Mucosa of descending colon (tissue), 3 donors: ENCODE measurements at regions not wholly inside any gene's neighbourhood (a gene's known extent, or its start where the extent isn't known, plus 50 kb on each side); places are given as distances from the start of the nearest gene placed in this dataset.

ENCODE experiments used
- ATAC-seq: fragments of 200-7000 bp; cut with Tn5 transposase; one replicate; pipeline ENCODE4 v1.9.1; 2020; ENCODE audit warnings: mild to moderate bottlenecking, moderate library complexity
- DNase-seq, 3 donors: peaks; one replicate each; pipeline ENCODE4 v3.0.0-alpha.2; 2020
- H3K36me3 ChIP-seq: fragments of 200-600 bp; one replicate; pipeline ENCODE4 v1.8.0; 2021; ENCODE audit warnings: low read depth, mild to moderate bottlenecking
- H3K4me1 ChIP-seq: fragments of 200-600 bp; one replicate; pipeline ENCODE4 v1.8.0; 2021; ENCODE audit warnings: low read depth, mild to moderate bottlenecking
- H3K4me3 ChIP-seq: fragments of 200-600 bp; one replicate; pipeline ENCODE4 v1.8.0; 2021; ENCODE audit warnings: mild to moderate bottlenecking
- H3K9me3 ChIP-seq: fragments of 200-600 bp; one replicate; pipeline ENCODE4 v1.8.0; 2021; ENCODE audit warnings: mild to moderate bottlenecking
- intact Hi-C, 2 donors: fragments of 100-400 bp; cut with DNase I in 1 of 2; cut with micrococcal nuclease in 1 of 2; formaldehyde crosslinking; loops; one replicate each; pipeline versions ENCODE4 v1.11.0 to v1.11.1; 2022; cut with DNase I, micrococcal nuclease
- TF ChIP-seq, protein P1 (sequence below): fragments of 200-600 bp; IDR thresholded peaks from one replicate; pipeline ENCODE4 v1.8.0; 2022; ENCODE audit warnings: antibody characterized with exemption, mild to moderate bottlenecking
- donor health status: DM: no; HTN: no; CAD: no; lungs with moderate emphysema.
- donor health status: DM: no; HTN: no; CAD: no.
- donor health status: DM: no; HTN: yes; CAD: no.

DNA sequence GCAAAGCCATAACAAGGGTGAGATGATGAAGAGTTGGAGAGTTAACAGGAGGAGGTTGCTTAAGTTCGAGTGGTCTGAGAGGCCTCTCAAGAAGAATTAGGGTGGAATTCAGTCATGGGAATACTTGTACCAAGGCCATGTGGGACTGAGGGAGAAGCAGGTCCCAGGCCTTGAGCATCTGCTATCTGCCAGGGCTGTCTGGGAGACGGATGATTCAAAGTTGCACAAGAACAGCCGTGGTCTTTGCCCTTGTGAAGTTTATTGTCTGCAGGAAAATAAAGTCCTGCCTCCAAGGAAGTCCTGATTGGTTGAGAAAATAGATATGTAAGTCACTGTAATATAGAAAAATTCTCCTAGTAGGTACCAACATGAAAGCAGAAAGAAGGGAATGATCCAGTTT is 178.8 kb upstream of the RFC3 start:
- intact Hi-C loops: no loop called here
- Histone ChIP-seq H3K4me1 (no peaks in the 10 kb centered on the region), H3K36me3 (no peaks in the 10 kb centered on the region), H3K4me3 (no peak overlapping the region), H3K9me3 (no peaks in the 10 kb centered on the region)
- ATAC-seq: peak; percentile 64
- TF ChIP-seq, protein P1, sequence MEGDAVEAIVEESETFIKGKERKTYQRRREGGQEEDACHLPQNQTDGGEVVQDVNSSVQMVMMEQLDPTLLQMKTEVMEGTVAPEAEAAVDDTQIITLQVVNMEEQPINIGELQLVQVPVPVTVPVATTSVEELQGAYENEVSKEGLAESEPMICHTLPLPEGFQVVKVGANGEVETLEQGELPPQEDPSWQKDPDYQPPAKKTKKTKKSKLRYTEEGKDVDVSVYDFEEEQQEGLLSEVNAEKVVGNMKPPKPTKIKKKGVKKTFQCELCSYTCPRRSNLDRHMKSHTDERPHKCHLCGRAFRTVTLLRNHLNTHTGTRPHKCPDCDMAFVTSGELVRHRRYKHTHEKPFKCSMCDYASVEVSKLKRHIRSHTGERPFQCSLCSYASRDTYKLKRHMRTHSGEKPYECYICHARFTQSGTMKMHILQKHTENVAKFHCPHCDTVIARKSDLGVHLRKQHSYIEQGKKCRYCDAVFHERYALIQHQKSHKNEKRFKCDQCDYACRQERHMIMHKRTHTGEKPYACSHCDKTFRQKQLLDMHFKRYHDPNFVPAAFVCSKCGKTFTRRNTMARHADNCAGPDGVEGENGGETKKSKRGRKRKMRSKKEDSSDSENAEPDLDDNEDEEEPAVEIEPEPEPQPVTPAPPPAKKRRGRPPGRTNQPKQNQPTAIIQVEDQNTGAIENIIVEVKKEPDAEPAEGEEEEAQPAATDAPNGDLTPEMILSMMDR: no peak
- DNase-seq: peak in 1 of 3 donors; percentile 33

DNA sequence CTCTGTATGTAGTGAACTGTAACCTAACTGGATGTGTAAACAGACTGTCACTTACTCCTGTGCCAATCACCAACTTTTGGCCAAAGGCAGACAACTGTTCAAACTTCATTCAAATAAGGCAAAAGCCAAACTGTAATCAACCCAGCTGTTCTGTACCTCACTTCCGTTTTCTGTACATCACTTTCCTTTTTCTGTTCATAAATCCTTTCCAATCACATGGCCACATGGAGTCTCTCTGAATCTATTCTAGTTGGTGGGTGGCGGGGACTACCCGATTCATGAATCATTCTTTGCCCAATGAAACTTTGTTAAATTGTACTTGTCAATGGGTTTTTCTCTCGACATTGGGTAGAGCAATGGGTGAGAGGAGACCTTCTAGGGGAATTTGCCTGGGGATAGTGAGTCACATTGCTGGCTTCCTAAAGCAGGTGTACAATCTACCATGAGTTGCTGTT is 178.3 kb upstream of the RFC3 start:
- TF ChIP-seq, protein P1: no peak
- ATAC-seq (no peak), DNase-seq (no peak)
- Histone ChIP-seq H3K4me3 (no peak overlapping the region), H3K4me1 (no peaks in the 10 kb centered on the region), H3K9me3 (no peaks in the 10 kb centered on the region), H3K36me3 (no peaks in the 10 kb centered on the region)
- intact Hi-C loops: no loop called here

DNA sequence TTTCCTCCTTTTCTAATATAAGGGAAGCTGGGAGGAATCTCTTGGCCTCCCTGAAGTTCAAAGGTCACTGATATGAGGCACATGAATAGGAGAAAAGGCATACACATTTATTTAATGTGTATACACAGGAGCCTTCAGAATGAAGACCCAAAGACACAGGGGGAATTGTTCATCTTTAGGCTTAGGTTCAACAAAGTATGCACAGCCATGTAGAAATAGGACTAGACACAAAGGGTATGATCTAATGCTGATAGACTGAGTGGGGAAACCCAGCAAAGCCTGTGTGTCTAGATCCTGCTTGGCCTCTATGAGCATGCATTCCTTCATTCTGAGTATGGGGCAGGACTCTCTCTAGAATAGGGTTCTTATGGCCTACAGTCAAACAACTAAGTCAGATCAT is 177.1 kb upstream of the RFC3 start:
- ATAC-seq (no peak), DNase-seq (no peak)
- no peaks in the 10 kb centered on the region for H3K4me1 ChIP-seq
- H3K9me3 ChIP-seq: no peaks in the 10 kb centered on the region
- intact Hi-C loops: no loop called here
- no peaks in the 10 kb centered on the region for H3K36me3 ChIP-seq
- TF ChIP-seq, protein P1: no peak
- H3K4me3 ChIP-seq: no peak overlapping the region

- Histone ChIP-seq H3K9me3 (no peaks in the 10 kb centered on the region), H3K4me1 (no peaks in the 10 kb centered on the region), H3K36me3 (no peaks in the 10 kb centered on the region), H3K4me3 (no peak overlapping the region)
- intact Hi-C loops: no loop called here
- ATAC-seq: peak; percentile 33
- DNase-seq: peak in 1 of 3 donors; percentile 14
- TF ChIP-seq, protein P1: no peak
Observed at GRCh38 chr13:33642374-33643065, 175.4 kb upstream of the RFC3 start.

DNA sequence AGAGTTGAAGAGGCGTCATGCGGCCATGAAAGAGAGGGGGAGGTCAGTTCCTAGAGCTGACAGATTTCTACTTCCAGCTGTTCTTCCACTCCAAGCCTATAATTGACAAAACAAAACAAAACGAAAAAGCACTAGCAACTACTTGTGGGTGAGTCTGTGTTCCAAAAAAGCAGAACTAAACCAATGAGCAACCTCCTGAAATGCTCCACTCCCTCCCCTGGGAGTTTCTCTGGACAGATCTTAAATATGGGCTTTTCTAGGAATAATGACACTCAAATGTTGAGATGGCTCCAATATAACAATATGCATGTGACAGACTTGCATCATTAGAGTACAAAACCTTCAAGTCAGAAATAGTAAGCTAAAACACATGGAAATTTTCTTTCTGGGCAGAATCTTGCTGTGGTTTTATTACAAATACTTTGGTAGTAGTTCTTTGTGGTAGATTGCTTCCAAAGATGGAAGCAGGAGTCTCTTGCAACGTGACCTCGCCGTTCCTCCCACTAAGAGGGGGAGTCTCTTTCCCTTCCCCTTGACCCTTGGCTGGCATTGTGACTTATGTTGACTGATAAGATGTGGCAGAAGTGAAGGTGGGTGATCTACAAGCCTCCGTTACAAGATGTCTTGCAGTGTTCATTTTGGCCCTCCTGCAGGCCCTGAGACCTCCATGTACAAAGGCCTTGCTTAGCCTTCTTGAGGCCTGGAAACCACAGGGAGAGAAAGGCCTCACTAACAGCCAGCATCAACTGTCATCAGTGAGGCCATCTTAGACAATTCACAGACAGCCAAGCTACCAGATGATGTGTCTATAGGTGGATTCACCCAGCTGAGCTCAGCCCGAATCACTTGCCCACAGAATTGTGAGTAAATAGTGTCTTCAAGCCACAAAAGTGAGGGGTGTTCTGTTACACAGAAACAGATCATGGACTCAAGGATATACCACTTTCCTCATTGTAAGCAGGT is 173.1 kb upstream of the RFC3 start:
- TF ChIP-seq, protein P1: no peak
- no peak overlapping the region for H3K4me3 ChIP-seq
- ATAC-seq (peak; percentile 28), DNase-seq (no peak)
- no peaks in the 10 kb centered on the region for H3K4me1 ChIP-seq
- H3K36me3 ChIP-seq: no peaks in the 10 kb centered on the region
- H3K9me3 ChIP-seq: no peaks in the 10 kb centered on the region
- intact Hi-C loops: no loop called here
